Smooth muscle cell of the brain vasculature (primary cell): ENCODE measurements at regions not wholly inside any gene's neighbourhood (a gene's known extent, or its start where the extent isn't known, plus 50 kb on each side); places are given as distances from the start of the nearest gene placed in this dataset.

ENCODE experiments used
- DNase-seq: peaks from one replicate; pipeline ENCODE4 v3.0.0-alpha.2; 2012; ENCODE audit warnings: low read depth, low spot score

- no peak for DNase-seq
Measured at GRCh38 chr11:128328955-128329551, 258.3 kb downstream of the ETS1 start.

- no peak for DNase-seq
Measured at GRCh38 chr11:128327274-128327673, 260.1 kb downstream of the ETS1 start.

- DNase-seq: no peak
Measured at GRCh38 chr11:128326791-128327190, 260.6 kb downstream of the ETS1 start.

- DNase-seq: no peak
Measured at GRCh38 chr11:128324531-128325141, 262.7 kb downstream of the ETS1 start.

- DNase-seq: no peak
Measured at GRCh38 chr11:128324051-128324481, 263.3 kb downstream of the ETS1 start.

GRCh38 chr11:128323381-128323780 is 264.0 kb downstream of the ETS1 start:
- DNase-seq: no peak

- no peak for DNase-seq
Measured at GRCh38 chr11:128318856-128319474, 268.4 kb downstream of the ETS1 start.

- no peak for DNase-seq
Measured at GRCh38 chr11:128316541-128317227, 270.7 kb downstream of the ETS1 start.

GRCh38 chr11:128315933-128316332 is 271.4 kb downstream of the ETS1 start:
- no peak for DNase-seq

GRCh38 chr11:128313931-128314330 is 273.4 kb downstream of the ETS1 start:
- no peak for DNase-seq

GRCh38 chr11:128311742-128312719 is 275.3 kb downstream of the ETS1 start:
- no peak for DNase-seq

- no peak for DNase-seq
Measured at GRCh38 chr11:128310676-128311445, 276.5 kb downstream of the ETS1 start.

- DNase-seq: no peak
Measured at GRCh38 chr11:128310005-128310404, 277.4 kb downstream of the ETS1 start.

- DNase-seq: no peak
Measured at GRCh38 chr11:128308794-128309193, 278.6 kb downstream of the ETS1 start.

GRCh38 chr11:128305588-128305987 is 281.8 kb downstream of the ETS1 start:
- DNase-seq: no peak

- DNase-seq: no peak
Measured at GRCh38 chr11:128304666-128305485, 282.5 kb downstream of the ETS1 start.

- no peak for DNase-seq
Measured at GRCh38 chr11:128304116-128304515, 283.2 kb downstream of the ETS1 start.

GRCh38 chr11:128303383-128303782 is 284.0 kb downstream of the ETS1 start:
- DNase-seq: no peak

GRCh38 chr11:128302425-128303186 is 284.8 kb downstream of the ETS1 start:
- no peak for DNase-seq
